ENCODE measurements at regions not wholly inside any gene's neighbourhood (a gene's known extent, or its start where the extent isn't known, plus 50 kb on each side); places are given as distances from the start of the nearest gene placed in this dataset.

GRCh38 chr3:139291276-139292051 lies 52.4 kb upstream of the MRPS22 start:
- no peak overlapping the region for H3K27ac Mint-ChIP-seq
- Histone ChIP-seq H3K9me3 (ENCODE audit: low read depth) (no peaks in the 10 kb centered on the region), H3F3A (ENCODE audit: low read depth) (no peaks in the 10 kb centered on the region), H3K9ac (no peak overlapping the region), H4K20me1 (ENCODE audit: low read depth) (no peaks in the 10 kb centered on the region), H3K4me3 (no peak overlapping the region), H3K4me2 (no peak overlapping the region), H3K27ac (no peak overlapping the region), H3K79me2 (ENCODE audit: low read depth) (no peaks in the 10 kb centered on the region), H2AFZ (replicated peaks) (no peak overlapping the region), H3K4me1 (no peaks in the 10 kb centered on the region), H3K27me3 (no peaks in the 10 kb centered on the region), H3K36me3 (no peaks in the 10 kb centered on the region)
- no peaks in the 10 kb centered on the region for H3K36me3 Mint-ChIP-seq
- TF ChIP-seq, protein P1, sequence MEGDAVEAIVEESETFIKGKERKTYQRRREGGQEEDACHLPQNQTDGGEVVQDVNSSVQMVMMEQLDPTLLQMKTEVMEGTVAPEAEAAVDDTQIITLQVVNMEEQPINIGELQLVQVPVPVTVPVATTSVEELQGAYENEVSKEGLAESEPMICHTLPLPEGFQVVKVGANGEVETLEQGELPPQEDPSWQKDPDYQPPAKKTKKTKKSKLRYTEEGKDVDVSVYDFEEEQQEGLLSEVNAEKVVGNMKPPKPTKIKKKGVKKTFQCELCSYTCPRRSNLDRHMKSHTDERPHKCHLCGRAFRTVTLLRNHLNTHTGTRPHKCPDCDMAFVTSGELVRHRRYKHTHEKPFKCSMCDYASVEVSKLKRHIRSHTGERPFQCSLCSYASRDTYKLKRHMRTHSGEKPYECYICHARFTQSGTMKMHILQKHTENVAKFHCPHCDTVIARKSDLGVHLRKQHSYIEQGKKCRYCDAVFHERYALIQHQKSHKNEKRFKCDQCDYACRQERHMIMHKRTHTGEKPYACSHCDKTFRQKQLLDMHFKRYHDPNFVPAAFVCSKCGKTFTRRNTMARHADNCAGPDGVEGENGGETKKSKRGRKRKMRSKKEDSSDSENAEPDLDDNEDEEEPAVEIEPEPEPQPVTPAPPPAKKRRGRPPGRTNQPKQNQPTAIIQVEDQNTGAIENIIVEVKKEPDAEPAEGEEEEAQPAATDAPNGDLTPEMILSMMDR (IDR thresholded peaks at IDR 0.05) = no peak
- no peak for TF ChIP-seq EZH2 (IDR thresholded peaks at IDR 0.05)
- TF ChIP-seq EZH2phosphoT487 (IDR thresholded peaks at IDR 0.05) = no peak
- DNase-seq (ENCODE audit: low spot score) = no peak
- peaks cover 15% of the 10 kb centered on the region for H3K27me3 Mint-ChIP-seq (ENCODE audit: insufficient read depth, low read depth)
- peaks cover 30% of the 10 kb centered on the region for H3K4me1 Mint-ChIP-seq
- H3K4me3 Mint-ChIP-seq = no peak overlapping the region
- H3K9me3 Mint-ChIP-seq = no peaks in the 10 kb centered on the region

DNA sequence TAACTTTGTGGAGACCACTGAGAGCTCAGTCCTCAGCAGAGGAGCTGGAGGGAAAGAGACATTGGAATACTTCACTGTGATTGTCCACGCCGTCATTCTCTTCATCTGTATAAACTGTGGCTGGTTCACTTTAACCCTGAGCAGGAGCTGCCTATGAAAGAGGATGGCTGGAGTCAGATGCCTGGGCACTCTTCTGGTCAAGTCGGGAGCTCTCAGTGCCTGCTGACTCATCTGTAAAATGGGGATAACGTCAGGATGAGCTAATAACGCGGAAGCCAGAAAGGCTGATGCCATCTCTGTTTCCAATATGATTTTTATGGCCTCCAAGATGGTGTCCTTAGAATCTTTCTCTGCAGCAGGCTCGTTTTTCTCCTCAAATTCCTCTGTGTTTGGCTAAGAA lies 51.6 kb upstream of the MRPS22 start:
- Mint-ChIP-seq H3K27ac (no peak overlapping the region), H3K4me1 (peaks cover 28% of the 10 kb centered on the region), H3K4me3 (no peak overlapping the region), H3K27me3 (ENCODE audit: insufficient read depth, low read depth) (peaks cover 13% of the 10 kb centered on the region), H3K36me3 (no peaks in the 10 kb centered on the region), H3K9me3 (no peaks in the 10 kb centered on the region)
- Histone ChIP-seq H3K79me2 (ENCODE audit: low read depth) (no peaks in the 10 kb centered on the region), H3K27me3 (no peaks in the 10 kb centered on the region), H3K27ac (no peak overlapping the region), H4K20me1 (ENCODE audit: low read depth) (no peaks in the 10 kb centered on the region), H3K4me2 (no peak overlapping the region), H3K9ac (no peak overlapping the region), H3K4me1 (no peaks in the 10 kb centered on the region), H2AFZ (replicated peaks) (no peak overlapping the region), H3K9me3 (ENCODE audit: low read depth) (no peaks in the 10 kb centered on the region), H3K36me3 (no peaks in the 10 kb centered on the region), H3F3A (ENCODE audit: low read depth) (no peaks in the 10 kb centered on the region), H3K4me3 (no peak overlapping the region)
- no peak for DNase-seq (ENCODE audit: low spot score)
- TF ChIP-seq EZH2 (IDR thresholded peaks at IDR 0.05) (no peak), EZH2phosphoT487 (IDR thresholded peaks at IDR 0.05) (no peak)
- TF ChIP-seq, protein P1 (IDR thresholded peaks at IDR 0.05) = no peak

DNA sequence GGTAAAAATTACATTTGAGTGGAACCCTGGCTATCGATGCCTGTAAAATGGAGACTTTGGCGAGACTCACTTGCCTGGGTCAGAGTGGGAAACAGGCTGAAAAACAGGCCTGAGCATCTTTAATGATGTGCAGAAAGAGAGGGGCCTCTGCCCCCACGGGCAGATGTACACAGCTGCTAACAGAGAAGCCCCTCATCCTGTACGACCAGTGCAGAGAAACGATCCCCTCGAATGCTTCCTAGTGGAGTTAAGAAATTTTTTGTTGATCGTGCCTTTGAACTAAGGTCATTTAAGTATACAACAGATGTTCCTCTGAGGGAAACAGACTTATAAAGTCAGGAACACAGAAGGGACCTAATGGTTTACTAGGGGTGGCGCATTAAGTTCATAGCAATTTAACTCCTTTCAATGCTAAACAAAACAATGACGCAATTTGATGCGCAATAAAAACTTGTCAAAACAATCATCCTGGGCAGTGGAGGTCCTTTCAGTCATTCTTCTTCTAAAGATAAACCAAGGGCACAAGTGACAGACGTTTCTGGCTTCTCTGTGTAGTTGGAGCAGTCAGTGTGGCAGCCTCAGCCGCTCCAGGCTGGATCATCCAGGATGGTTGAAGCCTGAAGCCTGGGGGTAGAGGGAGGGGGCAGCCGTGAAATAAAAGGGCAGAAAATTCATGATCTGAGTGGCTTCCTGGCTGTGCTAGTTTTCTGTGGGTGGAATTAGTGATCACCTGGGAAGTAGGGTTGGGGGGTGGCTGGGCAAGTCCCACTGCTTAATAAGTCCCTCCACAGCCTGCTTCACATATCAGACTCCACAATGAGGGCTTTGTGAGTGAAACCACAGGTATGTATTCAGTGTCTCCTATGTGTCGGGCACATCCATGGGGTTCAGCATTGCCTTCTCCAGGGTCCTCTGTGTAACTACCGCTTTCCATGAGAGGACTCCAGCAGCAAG lies 50.8 kb upstream of the MRPS22 start:
- H3K4me3 Mint-ChIP-seq = no peak overlapping the region
- no peak for DNase-seq (ENCODE audit: low spot score)
- H3K27ac Mint-ChIP-seq = peak overlapping the region; percentile 58
- H3K9me3 Mint-ChIP-seq = no peaks in the 10 kb centered on the region
- no peak overlapping the region for H3K4me2 ChIP-seq
- no peaks in the 10 kb centered on the region for H3K36me3 Mint-ChIP-seq
- H3K4me1 Mint-ChIP-seq = peaks cover 28% of the 10 kb centered on the region
- no peaks in the 10 kb centered on the region for H3F3A ChIP-seq (ENCODE audit: low read depth)
- H3K9ac ChIP-seq = no peak overlapping the region
- TF ChIP-seq EZH2 (IDR thresholded peaks at IDR 0.05) (no peak), EZH2phosphoT487 (IDR thresholded peaks at IDR 0.05) (no peak)
- TF ChIP-seq, protein P1 (IDR thresholded peaks at IDR 0.05) = no peak
- H3K27ac ChIP-seq = no peak overlapping the region
- no peaks in the 10 kb centered on the region for H3K36me3 ChIP-seq
- H3K9me3 ChIP-seq (ENCODE audit: low read depth) = no peaks in the 10 kb centered on the region
- no peak overlapping the region for H2AFZ ChIP-seq (replicated peaks)
- H3K27me3 ChIP-seq = no peaks in the 10 kb centered on the region
- no peaks in the 10 kb centered on the region for H4K20me1 ChIP-seq (ENCODE audit: low read depth)
- no peaks in the 10 kb centered on the region for H3K4me1 ChIP-seq
- peaks cover 11% of the 10 kb centered on the region for H3K27me3 Mint-ChIP-seq (ENCODE audit: insufficient read depth, low read depth)
- H3K4me3 ChIP-seq = no peak overlapping the region
- H3K79me2 ChIP-seq (ENCODE audit: low read depth) = no peaks in the 10 kb centered on the region

Data from neural progenitor cell (in vitro differentiated cells).